NCI-H446 treated with DMSO at 0.1 percent for 48 hours (cell line): ENCODE measurements at regions not wholly inside any gene's neighbourhood (a gene's known extent, or its start where the extent isn't known, plus 50 kb on each side); places are given as distances from the start of the nearest gene placed in this dataset.
"Not testable (repeated sequence)": the region's sequence is repeated elsewhere in the genome, so short reads cannot be mapped to it uniquely, and the experiment has no call there.

Experiments used
- DNase-seq: peaks from one replicate; lab custom pipeline; 2025; lab: John Stamatoyannopoulos, UW

DNA sequence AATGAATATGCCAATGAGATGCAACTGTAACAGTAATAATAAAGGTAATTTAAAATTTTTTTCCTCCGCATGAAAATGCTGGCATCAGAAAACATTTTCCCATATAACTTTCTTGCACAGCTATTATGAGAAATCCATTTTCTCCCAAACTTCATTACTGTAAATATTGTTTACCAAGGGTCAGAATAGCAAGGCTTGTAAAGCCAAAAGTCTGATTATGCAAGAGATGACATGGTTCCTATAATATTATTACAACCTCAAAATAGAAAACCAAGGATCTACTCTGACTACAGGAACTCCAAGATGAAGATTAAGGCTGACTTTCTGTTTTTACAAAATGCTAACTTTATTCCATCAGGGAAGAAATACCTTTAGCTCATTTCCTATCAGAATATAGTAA, 162.7 kb upstream of the CDK1 start:
- no peak for DNase-seq

DNA sequence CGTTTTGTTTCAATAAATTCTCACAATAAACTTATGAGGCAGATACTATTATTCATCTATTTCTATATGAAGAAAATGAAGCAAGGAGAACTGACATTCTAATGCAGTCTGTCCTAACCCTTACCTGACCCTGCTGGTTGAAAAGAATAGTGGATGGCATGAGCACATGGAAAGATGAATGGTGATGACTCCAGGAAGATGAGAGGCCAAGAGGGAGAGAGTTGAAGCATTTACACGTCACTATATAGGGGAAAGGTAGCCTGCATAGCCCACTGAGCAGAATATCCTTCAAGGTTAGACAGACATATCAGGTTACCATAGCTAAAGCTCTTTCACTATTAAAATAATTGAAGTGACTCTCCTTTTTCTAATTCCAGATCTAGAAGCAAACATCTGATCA, 163.9 kb upstream of the CDK1 start:
- no peak for DNase-seq

DNA sequence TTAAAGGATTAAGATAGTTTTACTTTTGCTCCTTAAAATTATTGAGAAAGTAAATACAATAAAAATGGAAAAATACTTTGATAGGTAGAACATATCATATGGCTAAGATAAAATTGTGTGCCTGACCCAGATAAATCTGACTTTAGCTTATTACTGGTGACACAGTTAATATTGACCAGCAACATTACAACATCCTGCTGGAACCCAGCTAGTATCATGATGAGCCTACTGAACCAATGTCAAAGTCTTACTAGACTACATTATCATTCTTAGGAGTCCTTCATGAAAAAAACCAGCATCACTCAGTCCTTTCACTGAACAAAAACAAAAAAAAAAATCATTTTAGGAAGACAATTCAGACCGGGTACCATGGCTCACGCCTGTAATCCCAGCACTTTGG, 164.8 kb upstream of the CDK1 start:
- no peak for DNase-seq

DNA sequence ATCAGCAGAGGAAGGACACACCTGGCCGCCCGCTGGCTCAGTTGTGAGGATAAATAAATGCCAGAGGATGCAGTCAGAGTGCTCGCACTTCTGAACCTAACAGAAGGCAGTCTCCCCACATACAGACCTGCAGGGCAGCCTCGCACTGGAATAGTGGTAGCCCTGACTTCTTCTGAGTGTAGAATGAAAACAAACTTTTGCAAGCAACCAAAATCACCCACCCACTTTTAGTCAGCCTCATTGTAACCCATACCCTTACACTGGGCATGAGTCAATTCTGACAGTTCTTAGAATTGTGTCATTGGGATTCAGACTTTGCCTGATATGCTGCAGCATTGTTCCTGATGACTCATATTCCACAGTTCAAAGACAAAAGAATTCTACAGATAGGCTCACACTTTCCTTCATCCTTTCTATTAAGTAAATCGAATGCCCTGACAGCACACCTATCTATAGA, 167.0 kb upstream of the CDK1 start:
- DNase-seq = no peak

- no peak for DNase-seq
Observed at GRCh38 chr10:60607372-60607771, 170.9 kb upstream of the CDK1 start.

DNA sequence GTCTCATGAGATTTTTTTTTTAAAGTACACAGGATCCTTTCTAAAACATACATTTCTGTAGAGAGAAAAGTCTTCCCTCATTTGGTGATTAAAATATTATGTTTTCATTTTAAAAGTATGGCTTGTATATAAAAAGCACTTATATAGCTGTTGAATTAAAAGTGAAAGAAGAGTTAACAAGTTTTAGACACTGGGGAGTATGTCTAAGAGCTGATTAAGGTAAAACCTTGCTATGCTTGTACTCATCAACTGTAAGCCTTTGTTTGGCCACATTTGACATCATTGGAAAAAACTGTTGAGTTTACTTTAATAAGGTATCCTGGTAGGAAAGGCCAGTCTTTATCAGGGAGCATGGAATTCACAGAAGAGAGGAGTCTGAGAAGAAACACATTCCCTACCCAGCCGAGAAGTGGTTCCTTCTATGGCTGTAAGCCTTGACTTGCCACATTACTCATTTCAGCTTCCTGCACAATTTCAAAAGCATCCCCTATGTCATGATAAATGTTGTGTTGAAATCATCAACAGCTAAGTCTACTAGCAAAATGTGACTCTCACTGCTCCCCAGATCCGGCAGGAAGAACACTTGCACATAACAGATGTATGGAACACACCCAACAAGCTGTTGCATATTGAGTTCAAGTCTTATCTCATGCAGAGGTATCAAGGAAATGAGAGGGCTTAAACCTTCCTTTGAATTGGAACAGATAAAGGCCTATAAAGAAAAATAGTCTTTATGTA, 171.8 kb upstream of the CDK1 start:
- no peak for DNase-seq

DNA sequence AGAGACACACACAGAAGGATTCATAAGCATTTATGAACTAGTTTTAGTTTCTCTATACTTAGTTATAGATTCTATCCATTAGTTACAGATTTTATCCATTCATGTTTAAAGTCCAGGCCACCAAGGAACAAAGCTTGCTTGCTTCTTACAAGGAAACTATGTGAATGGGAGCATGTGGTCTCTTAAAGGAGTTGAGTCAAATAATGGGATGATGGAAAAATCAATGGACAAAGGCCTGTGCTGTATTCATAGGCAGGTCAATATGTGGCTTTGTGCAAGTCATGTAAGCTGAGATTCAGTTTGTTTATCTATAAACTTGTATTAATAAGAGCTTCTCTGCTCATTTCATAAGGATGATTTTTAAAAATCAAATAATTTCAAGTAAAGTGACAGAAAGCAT, 172.8 kb upstream of the CDK1 start:
- no peak for DNase-seq

- DNase-seq = no peak
Observed at GRCh38 chr10:60604342-60604741, 173.9 kb upstream of the CDK1 start.

DNA sequence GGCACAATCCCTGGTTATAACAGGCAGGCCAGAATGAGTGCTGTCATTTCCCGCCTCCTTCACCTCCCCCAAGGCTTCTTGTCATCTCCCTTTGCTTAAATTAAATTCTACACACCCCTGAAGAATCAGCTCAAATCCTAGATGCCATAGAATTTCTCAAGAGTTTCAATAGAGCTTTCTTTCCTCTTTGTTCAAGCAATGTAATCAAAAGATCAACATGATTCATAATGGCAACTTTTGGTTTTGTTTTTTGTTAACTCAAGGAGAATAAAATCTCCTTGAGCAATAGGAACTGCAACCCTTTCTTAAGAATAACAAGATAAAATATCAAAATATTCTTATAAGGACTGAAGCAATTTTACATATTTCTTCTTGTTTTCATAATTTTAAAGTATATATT, 180.8 kb upstream of the CDK1 start:
- DNase-seq = no peak

DNA sequence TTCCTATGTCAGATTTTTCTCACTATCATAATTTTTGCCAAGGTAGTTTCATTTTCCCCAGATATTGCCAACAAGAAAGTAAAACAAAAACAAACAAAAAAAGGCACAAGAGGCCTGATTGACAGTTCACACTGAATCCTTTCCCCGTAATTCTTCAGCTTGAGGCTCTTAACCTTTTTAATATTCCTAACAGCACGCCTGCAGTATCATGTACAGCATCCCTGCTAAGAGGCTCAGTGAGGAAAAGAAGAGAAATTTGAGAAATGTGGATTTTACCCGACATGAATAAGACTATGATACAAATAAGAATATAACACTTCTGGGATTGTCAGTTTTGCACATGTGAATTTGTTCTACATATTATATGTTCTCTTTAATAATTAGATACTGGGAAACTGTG, 182.4 kb upstream of the CDK1 start:
- no peak for DNase-seq

DNA sequence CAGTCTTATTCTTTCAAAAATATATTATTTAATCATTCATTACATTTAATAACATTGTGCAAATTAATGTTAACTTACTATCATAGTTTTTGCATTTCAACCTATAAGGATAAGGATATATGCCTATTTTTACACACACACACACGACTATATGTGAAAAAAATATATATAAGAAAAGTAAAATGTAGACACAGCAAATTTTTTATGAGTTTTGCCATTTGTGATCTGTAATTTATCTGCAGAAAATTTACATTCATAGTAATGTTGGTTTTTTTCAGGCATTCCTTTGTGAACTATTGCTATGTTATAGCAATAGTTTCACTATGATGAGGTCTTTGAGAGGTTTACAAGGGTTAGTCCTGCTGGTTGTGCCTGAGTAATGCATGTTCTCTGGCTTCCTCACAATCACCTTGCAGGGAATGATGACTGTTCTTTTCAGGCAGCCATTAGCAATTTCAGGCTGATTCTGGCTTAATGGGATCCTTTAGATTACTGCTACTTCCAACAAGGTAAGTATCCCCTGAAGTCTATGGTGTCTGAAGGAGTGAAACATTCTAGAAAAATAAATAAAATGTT, 183.7 kb upstream of the CDK1 start:
- no peak for DNase-seq

GRCh38 chr10:60591119-60591518, 187.2 kb upstream of the CDK1 start:
- no peak for DNase-seq

DNA sequence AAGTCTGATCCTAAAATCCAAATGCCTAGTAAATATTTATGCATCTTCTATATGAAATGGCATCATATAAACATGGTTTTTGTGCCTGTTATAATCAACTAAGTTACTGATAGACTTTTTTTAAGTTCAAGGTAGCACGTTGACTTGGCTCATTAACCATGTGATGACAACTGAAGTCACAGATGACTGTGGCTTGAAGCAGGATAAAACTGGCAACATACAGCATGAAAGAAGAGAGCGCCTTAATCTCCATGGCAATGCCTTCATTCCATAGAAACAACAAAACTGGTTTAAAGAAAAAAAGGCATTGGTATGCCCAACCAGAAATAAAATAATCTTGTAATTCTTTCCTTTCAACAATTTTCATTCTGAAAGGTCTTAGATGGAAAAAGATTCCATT, 188.9 kb upstream of the CDK1 start:
- no peak for DNase-seq

GRCh38 chr10:60581782-60582181, 192.1 kb upstream of the ANK3 start:
- DNase-seq = not testable (repeated sequence)

DNA sequence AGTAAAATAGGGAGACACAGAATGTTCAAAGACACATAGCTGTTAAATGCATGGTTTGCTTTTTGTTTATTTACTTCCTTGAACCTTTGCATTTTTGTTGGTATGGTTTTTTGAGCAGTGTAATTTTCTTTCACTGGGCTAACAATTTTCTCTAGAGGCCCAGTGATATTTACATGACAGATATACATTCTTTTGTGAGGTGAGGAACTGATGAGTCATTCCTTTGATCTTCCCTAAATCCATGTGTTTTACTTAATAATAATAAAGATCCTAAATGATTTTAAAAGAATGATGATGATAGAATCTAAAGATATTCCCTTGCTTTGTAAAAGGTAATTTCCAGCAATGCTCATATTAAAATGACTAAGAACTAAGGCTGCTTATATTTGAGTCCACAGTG, 188.5 kb upstream of the ANK3 start:
- DNase-seq = no peak

DNA sequence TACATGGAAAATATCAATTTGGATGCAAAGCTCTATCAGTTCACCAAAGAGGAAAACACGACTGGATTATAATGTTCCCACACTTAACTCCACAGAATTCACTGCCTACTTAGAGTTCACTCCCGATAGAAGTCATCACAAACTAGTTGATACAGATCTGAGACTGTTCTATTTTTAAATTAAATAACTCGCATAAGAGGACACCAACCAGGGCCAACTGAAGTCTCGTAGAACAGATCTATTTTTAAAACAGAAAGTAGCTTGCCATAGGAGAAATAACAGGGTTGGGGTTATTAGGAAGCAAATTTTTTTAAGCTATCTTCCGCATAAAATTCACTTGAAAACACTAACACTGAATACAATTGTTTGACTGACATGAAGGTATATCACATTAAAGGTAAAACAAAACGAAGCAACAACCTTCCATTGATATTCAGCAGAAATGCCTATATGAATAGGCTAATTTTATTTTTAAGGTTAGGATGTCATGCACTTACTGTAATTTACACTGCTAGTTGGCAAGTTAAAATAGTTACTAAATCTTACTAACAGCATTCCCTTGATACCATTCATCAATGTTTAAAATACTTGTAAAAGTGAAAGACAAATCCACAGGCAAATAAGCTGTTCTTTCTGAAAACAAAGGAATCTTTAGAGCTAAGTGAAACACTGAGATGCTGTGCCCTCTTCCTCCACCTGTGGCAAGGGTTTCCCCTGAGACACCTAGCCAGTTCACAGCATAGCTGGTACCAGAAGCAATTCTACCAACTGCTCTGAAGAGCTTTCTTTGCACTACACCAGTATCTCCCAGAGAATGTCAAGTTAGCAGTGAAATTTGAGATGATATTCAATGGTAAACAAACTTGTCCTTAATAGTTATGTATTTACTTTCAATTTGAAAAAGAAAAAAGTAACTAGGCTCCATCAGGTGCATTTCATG, 186.7 kb upstream of the ANK3 start:
- DNase-seq = no peak

DNA sequence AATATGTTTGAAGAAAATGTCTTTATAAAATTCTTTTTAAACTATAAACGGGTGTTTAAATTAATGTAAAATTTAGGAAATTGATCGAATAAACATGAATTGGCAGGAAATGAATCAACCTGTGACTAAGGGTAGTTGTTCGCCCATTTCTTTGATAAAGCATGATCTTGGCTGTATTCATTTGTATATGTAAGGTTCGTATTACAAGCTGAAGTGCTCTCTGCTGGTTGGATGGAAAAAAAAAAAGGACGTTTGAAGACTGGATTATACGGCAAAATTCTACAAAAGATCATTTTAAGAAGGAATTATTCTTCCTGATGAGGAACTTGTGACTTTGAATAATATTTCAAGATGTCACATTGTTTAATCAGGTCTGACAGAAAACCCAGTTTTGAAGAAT, 185.4 kb upstream of the ANK3 start:
- DNase-seq = no peak

DNA sequence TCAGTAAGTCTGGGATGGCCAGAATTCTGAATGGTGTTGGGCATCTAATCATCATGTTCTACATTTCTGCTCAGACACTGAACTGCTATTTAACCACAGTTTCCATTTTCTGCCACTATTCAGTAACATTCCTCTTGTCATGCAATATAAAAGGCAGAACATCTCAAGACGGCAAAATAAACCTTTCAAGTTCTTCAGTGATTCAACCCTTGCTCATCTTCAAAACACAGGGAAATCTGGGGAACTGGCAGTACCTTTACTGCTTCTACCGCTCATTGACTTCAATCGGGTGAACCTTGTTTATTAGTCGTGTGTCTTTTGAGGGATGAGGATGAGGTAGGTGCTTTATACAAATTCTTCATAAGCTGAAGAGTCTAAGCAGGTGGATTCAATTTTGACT, 184.7 kb upstream of the ANK3 start:
- DNase-seq = no peak

DNA sequence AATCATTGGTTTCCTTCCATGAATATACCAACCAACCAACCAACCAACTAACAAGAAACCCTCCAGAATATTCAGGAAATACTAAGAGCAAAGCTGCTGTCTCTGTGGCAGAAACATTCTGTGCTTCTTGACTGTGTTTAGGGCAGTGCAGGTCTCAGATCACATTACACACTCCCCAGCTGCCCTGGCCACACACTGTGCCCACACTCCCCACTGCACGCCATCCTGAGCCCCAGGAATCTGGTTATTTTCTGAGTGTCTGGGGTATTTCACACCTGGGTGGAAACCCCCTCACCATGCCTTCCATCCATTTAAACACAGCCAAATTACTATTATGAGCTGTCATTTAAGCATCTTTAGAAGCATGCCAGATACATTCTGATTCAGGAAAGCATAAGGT, 183.7 kb upstream of the ANK3 start:
- DNase-seq = no peak

DNA sequence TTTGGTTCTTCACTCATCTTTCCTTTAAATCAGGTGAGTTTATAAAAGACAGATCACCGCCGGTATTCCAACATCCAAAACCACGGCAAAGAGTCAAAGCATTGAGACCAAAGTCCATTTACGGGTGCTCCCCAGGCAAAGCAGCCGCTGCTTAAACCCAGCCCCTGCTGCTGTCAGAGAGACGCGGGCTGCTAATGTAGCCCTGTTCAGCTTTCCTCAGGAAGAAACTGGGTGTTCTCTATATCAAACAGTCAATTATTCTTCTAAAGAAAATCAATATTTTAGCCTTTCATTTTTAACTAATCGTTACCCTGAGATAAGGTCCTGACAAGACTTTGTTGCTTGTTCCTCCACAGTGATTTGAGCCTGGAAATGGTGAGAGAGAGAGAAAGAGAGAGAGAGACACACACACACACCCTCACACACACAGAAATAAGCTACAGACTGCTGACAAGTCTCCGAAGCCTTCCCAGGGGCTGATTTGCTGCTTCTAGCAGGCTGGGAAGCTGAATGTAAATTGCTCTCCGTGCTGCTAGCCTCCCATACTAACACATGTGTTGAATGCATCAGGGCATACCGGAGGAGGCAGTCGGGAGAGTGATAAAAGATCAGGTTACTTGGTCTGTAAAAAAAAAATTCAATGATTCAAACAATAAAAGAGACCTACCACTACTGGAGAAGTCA, 183.0 kb upstream of the ANK3 start:
- DNase-seq = no peak

- no peak for DNase-seq
Observed at GRCh38 chr10:60570896-60571295, 181.2 kb upstream of the ANK3 start.

DNA sequence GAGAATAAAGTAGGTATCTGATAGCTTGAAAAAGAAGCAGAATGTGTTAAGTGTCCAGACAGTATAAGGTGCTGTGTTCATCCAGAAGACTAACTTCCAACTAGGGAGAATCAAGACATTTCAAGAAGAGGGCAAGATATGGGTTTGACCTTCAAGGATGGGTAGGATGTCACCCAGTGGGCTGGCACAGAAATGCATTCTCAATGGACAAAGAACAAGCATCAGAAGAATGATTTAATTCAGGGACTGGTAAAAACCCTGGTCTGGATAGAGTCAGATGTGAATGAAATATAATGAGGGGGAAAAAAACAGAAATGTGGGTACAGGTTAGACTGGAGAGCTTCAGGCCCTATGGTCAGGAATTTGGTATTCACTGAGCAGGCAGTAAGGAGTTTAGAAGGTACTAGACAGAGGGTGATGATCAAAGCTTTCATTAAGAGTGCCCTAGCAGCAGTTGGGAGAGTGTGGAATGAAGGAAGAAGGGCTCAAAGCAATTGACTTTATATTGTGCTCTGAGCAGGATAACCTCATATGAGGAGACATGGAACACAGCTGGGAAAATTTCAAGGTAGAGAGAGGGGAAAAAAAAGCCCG, 180.7 kb upstream of the ANK3 start:
- DNase-seq = no peak
